OCI-M1 (cell line): ENCODE measurements at regions not wholly inside any gene's neighbourhood (a gene's known extent, or its start where the extent isn't known, plus 50 kb on each side); places are given as distances from the start of the nearest gene placed in this dataset.
"Not testable (repeated sequence)": the region's sequence is repeated elsewhere in the genome, so short reads cannot be mapped to it uniquely, and the experiment has no call there.

Experiments used
- DNase-seq: peaks from one replicate; lab custom pipeline; 2025; lab: John Stamatoyannopoulos, UW

DNA sequence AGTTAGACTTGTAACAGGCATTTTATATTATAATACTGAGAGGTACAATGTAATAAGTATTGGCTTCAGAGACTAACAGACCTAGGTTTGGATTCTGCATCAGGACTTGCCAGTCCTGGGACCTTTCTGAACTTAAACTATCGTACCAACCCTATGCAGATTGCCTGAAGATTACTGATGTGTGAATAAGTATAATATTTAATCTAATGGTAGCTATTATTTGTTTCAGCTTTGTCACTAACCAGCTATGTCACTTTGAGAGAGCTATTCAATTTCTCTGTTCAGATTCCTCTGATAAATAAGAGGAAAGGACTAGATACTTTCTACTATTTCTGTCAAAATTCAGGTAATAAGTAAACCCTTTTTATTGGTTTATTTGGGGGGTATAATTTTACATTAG is 184.4 kb upstream of the NECTIN3 start:
- no peak for DNase-seq

- DNase-seq: not testable (repeated sequence)
Observed at GRCh38 chr3:110888625-110889375, 182.8 kb upstream of the NECTIN3 start.

- not testable (repeated sequence) for DNase-seq
Observed at GRCh38 chr3:110889376-110889699, 182.3 kb upstream of the NECTIN3 start.

GRCh38 chr3:110894574-110894973 is 177.0 kb upstream of the NECTIN3 start:
- DNase-seq: no peak

DNA sequence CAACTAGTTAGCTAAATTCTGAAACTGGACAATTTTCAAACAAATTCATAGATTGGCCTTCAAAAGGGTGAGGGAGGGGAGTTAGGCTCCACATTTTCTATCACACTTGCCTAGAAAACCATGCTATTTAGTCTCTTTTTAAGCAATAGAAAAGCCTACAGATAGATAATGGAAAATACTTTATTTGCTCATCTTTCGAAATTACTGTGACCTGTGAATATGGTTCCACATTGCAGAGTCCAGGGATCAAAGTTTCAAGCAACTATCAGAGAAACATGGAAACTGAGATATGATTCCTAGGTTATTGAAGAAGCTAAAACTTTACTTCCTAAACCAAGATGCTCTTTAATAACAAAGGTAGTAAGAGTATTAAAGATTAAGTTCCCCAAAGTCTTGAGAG is 176.6 kb upstream of the NECTIN3 start:
- no peak for DNase-seq

DNA sequence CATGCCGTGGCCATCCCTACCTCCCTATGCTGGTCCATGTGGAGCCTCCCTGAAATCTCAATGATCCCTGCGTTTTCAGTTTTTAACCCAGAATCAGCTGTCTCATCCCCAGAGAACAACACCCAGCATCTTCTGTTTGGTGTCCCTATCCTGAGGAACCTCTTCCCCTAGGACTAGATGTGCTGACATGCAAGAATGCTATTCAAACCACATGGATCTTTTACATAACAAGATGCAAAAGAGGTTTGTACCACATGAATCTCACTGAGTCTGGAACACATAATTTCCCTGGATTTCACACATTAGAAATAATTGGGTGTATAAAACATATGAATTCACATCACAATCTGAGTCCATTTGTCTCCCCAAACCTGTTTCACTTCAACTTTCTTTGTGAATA is 174.6 kb upstream of the NECTIN3 start:
- no peak for DNase-seq

DNA sequence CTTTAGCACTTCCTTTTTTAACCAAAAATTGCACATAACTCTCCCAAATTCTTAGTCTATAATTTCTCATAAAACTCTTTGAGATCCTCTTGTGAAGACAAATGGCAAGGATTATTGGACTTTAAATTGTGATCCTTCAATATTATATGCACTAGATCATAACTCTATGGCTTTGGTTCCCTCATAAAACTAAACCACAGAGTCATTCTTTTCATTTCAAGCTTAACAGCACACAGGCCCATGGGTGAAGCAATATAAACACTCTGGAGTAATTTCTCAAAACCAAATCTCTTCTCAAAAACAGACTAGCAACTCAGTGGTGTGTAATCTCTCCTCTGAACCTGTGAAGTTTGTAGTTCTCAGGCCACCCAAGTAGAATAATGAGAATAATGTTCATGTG is 171.0 kb upstream of the NECTIN3 start:
- no peak for DNase-seq

DNA sequence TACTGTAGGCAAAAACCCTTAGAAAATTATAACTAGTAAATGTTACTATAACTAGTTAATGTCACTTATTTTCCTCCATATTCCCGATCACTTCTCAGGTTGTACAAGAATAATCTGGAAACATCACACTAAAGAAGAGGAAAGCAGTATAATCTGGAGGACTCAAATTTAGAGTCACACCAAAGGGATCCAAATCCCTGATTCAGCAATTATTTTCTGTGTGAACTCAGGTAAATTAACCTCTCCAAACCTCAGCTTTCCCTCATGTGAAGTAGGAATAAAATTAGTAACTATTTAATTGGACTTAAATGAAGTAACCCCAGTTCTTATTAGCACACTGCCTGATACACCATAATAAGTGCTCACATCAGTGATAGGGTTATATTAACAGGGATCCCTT is 170.1 kb upstream of the NECTIN3 start:
- DNase-seq: no peak

GRCh38 chr3:110902453-110903085 is 169.0 kb upstream of the NECTIN3 start:
- no peak for DNase-seq

- no peak for DNase-seq
Observed at GRCh38 chr3:110903771-110904519, 167.7 kb upstream of the NECTIN3 start.

GRCh38 chr3:110904520-110904890 is 167.1 kb upstream of the NECTIN3 start:
- no peak for DNase-seq

DNA sequence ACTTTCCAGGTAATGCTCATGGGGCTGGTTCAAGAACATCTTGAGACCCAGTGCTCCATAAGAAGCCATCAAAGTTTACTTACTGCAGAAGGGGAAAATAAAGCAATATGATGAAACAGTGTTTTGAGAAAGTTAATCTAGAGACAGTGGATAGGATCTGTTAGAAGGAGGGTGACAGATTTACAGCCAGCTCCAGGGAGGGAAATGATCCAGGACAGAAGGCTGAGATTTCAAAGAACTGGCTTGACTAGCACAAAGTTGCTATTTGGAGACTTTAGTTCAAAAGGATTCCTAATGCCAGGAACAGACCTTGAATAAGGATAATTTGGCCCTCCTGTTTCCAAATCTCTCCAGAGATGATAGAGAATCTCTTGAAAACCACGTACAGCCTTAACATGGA is 166.5 kb upstream of the NECTIN3 start:
- no peak for DNase-seq

DNA sequence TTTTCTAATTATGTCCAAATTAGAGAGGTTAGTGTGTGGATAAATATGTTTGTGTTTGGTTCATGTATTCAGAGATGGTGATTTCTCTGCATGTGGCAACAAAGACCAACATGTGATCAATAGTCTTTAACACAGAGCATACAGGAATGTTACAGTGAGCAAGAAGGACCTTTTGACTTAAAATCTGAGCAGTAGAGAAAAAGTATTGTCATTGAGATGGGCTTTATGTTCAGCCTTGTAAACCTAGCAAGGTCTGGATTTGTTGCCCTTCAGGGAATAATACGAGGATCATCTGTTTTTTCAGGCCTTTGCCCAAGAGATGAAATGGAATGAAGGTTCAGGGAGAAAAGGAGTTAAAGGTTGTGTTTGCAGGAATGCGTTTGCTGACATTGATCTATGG is 161.8 kb upstream of the NECTIN3 start:
- no peak for DNase-seq

DNA sequence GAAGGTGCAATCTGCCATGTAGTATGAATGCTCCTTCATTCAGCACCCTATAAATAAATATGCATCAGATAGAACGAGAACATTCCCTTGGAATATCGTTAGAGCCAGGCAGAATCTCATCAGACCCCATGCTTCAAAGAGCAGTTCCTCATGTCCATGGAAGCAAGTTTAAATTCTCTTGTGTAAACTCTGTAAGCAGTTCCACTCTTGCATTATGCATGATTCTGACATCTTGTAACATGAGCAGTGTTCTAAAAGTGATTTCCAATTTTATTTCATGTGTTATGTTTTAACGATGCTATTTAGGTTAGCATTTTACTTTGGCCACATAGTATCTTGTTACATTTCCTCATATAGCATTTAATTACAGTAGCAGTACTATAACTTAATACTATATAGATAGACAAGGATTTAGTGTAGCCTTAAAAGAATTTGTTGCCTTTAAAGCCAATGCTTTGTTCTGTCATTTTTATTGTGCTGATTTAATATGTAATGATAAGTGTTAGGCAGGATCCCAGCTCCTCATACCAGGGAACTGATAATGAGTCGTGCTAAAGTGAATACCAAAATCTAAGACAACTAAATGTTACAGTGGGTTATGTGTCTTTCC is 161.2 kb upstream of the NECTIN3 start:
- no peak for DNase-seq

- DNase-seq: no peak
Observed at GRCh38 chr3:110918963-110919362, 152.7 kb upstream of the NECTIN3 start.

- DNase-seq: no peak
Observed at GRCh38 chr3:110925798-110926197, 145.8 kb upstream of the NECTIN3 start.

DNA sequence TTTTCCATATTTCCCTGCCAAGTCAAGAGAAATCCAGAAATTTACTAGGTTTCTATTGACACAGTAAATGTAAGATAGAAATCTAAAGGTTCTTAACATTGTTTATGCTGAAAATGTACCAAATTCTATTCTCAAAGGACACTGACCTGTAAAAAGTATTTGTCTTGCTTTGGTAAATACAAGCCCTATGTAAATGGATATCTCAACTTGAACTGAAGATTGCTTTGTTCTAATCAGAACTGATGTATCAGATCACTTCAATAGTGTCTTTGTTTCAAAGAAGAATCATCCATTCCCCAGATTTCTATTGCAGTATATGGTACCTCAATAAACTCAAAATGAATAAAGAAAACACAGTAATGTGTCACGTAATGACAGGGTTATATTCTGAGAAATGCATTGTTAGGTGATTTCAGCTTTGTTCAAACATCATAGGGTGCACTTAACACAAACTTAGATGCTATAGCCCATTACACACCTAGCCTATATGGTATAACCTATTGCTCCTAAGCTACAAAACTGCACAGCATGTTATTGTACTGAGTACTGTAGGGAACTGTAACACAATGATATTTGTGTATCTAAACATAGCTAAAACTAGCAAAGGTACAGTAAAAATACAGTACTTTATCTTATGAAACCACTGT is 143.5 kb upstream of the NECTIN3 start:
- DNase-seq: no peak

GRCh38 chr3:110929816-110930215 is 141.8 kb upstream of the NECTIN3 start:
- no peak for DNase-seq

GRCh38 chr3:110932567-110932966 is 139.0 kb upstream of the NECTIN3 start:
- no peak for DNase-seq

DNA sequence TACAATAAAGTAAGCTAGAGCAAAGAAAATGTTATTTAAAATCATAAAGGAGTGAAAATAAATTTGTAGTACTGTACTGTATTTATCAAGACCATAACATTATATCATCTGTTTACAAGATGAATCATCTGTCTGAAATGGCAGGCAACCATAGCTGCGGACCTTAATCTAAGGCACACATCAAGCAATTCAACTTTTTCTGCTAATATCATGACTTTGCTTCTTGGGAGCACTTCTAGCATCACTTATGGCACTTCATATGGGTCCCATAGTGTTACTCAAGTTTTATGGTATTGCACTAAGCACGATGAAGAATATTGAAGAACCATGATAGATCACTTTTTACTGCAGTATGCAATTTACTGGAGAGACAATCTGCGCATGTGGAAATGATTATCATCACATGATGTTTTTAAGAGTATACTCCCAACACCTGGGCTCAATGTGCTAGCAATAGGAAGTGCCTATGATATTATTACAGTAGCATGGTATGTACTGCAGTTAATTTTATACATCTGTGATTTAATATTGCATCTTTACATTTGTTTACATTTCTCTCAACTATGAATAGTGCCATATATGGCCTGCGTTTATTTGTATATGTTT is 137.7 kb upstream of the NECTIN3 start:
- no peak for DNase-seq

GRCh38 chr3:110938629-110939028 is 133.0 kb upstream of the NECTIN3 start:
- no peak for DNase-seq

GRCh38 chr3:110940055-110940454 is 131.6 kb upstream of the NECTIN3 start:
- no peak for DNase-seq
